Upper lobe of left lung (tissue), 4 donors: ENCODE measurements at regions not wholly inside any gene's neighbourhood (a gene's known extent, or its start where the extent isn't known, plus 50 kb on each side); places are given as distances from the start of the nearest gene placed in this dataset.

Source experiments
- CTCF ChIP-seq, 6 experiments: fragments of 450-650 bp in 4 of 6; fragments of 200-600 bp in 2 of 6; sonication (generic) in 2 of 6; IDR thresholded peaks; one replicate each; pipeline ENCODE4 v1.5.1; 2016 to 2019; ENCODE audit warnings: antibody characterized with exemption in 6 of 6
- EP300 ChIP-seq, 4 donors: sonication (generic); formaldehyde crosslinking; IDR thresholded peaks; one replicate each; pipeline ENCODE4 v1.5.1; 2017; ENCODE audit warnings: antibody characterized with exemption in 4 of 4, control low read depth in 2 of 4
- POLR2A ChIP-seq, 4 donors: fragments of 450-650 bp; IDR thresholded peaks; one replicate each; pipeline ENCODE4 v1.5.1; 2016 to 2017; ENCODE audit warnings: antibody characterized with exemption in 4 of 4, mild to moderate bottlenecking in 2 of 4
- POLR2AphosphoS5 ChIP-seq, 2 donors: sonication (generic); formaldehyde crosslinking; IDR thresholded peaks; one replicate each; pipeline ENCODE4 v1.5.1; 2017; ENCODE audit warnings: antibody characterized with exemption in 2 of 2

- TF ChIP-seq CTCF (IDR thresholded peaks at IDR 0.05) (no peak), POLR2AphosphoS5 (IDR thresholded peaks at IDR 0.05) (no peak), POLR2A (IDR thresholded peaks at IDR 0.05) (no peak), EP300 (IDR thresholded peaks at IDR 0.05) (no peak)
These were observed 109.5 kb downstream of the MZT1 start for GRCh38 chr13:72617951-72618350.
